Mammary epithelial cell (primary cell): ENCODE measurements at regions not wholly inside any gene's neighbourhood (a gene's known extent, or its start where the extent isn't known, plus 50 kb on each side); places are given as distances from the start of the nearest gene placed in this dataset.

Experiments
- CTCF ChIP-seq, 2 donors: IDR thresholded peaks in 1 of 2; conservative IDR thresholded peaks in 1 of 2; 2 replicates each; pipeline ENCODE4 v1.5.1; 2011 to 2012; ENCODE audit warnings: inconsistent platforms in 2 of 2, low read length in 2 of 2, mild to moderate bottlenecking in 2 of 2, control low read depth in 1 of 2, low read depth in 1 of 2; ENCODE audit not compliant: insufficient read depth in 1 of 2; ENCODE audit errors: extremely low read depth in 1 of 2
- EZH2 ChIP-seq: IDR thresholded peaks from 2 replicates; pipeline ENCODE4 v1.6.1; 2012; ENCODE audit warnings: low read length, inconsistent platforms, borderline replicate concordance

DNA sequence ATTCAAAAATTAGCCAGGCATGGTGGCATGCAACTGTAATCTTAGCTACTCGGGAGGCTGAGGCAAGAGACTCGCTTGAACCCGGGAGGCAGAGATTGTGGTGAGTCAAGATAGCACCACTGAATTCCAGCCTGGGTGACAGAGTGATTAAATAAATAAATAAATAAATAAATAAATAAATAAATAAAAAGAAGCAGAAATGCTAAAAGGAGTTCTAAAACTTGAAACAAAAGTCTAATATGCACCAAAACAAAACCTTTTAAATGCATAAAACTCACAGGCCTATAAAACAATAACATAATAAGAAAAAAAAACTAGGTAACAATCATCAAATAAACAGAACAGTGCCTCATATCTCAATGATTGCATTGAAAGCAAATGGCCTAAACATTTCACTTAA lies 1458.9 kb downstream of the AMY1C start:
- TF ChIP-seq EZH2 (no peak), CTCF (conservative IDR thresholded peaks at IDR 0.05 in 1 of 2, IDR thresholded peaks at IDR 0.05 in 1 of 2; ENCODE audit: extremely low read depth in 1 of 2, insufficient read depth in 1 of 2, low read depth in 1 of 2, low read length in 2 of 2) (no peak)
